Colonic mucosa (tissue), 4 donors: ENCODE measurements at regions not wholly inside any gene's neighbourhood (a gene's known extent, or its start where the extent isn't known, plus 50 kb on each side); places are given as distances from the start of the nearest gene placed in this dataset.

ENCODE experiments used
- DNase-seq: peaks from one replicate; pipeline ENCODE4 v3.0.0-alpha.2; 2020
- H3K27ac ChIP-seq: fragments of 200-600 bp; one replicate; pipeline ENCODE4 v1.8.0; 2021
- H3K27me3 ChIP-seq: fragments of 200-600 bp; one replicate; pipeline ENCODE4 v1.8.0; 2021
- H3K36me3 ChIP-seq: fragments of 200-600 bp; one replicate; pipeline ENCODE4 v1.8.0; 2021
- H3K4me1 ChIP-seq: fragments of 200-600 bp; one replicate; pipeline ENCODE4 v1.8.0; 2021; ENCODE audit warnings: mild to moderate bottlenecking
- H3K4me3 ChIP-seq: fragments of 200-600 bp; one replicate; pipeline ENCODE4 v1.8.0; 2021
- H3K9ac ChIP-seq, 2 donors: one replicate each; pipeline ENCODE4 v1.7.0; 2013; ENCODE audit warnings: control low read depth in 2 of 2, low read depth in 2 of 2, low read length in 2 of 2
- H3K9me3 ChIP-seq: fragments of 200-600 bp; one replicate; pipeline ENCODE4 v1.8.0; 2021
- intact Hi-C: fragments of 100-400 bp; cut with DNase I; formaldehyde crosslinking; loops from one replicate; pipeline ENCODE4 v1.14.1; 2022
- TF ChIP-seq, protein P1 (sequence below): fragments of 200-600 bp; IDR thresholded peaks from one replicate; pipeline ENCODE4 v1.8.0; 2022; ENCODE audit warnings: antibody characterized with exemption, mild to moderate bottlenecking
- donor health status: healthy.
- donor health status: DM: no; HTN: no; CAD: no.
- donor health status: DM: no; HTN: no; CAD: no.

DNA sequence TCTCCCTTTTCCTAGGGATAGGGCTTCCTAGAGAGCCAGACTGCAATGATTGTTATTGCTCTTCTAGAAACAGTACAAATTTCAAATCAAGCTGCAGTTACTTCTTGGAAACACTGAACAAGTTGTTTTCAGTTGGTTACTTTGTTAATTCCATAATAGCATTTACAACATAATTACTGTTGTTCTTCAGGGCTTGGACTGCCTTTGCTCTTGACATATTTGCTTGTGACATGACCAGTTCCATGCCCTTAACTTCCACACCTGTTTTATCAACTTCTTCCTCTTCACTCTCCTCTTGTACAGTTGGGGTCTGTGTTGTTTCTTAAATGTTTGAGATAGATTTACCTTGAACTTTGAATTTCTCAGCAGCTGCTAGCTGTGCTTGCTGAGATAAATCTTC is 104.4 kb downstream of the SEC23IP start:
- Histone ChIP-seq H3K4me1 (no peaks in the 10 kb centered on the region), H3K4me3 (no peak overlapping the region), H3K9ac (no peak overlapping the region), H3K9me3 (no peaks in the 10 kb centered on the region), H3K36me3 (no peaks in the 10 kb centered on the region), H3K27ac (no peak overlapping the region), H3K27me3 (no peaks in the 10 kb centered on the region)
- intact Hi-C loops: no loop called here
- DNase-seq: no peak
- TF ChIP-seq, protein P1, sequence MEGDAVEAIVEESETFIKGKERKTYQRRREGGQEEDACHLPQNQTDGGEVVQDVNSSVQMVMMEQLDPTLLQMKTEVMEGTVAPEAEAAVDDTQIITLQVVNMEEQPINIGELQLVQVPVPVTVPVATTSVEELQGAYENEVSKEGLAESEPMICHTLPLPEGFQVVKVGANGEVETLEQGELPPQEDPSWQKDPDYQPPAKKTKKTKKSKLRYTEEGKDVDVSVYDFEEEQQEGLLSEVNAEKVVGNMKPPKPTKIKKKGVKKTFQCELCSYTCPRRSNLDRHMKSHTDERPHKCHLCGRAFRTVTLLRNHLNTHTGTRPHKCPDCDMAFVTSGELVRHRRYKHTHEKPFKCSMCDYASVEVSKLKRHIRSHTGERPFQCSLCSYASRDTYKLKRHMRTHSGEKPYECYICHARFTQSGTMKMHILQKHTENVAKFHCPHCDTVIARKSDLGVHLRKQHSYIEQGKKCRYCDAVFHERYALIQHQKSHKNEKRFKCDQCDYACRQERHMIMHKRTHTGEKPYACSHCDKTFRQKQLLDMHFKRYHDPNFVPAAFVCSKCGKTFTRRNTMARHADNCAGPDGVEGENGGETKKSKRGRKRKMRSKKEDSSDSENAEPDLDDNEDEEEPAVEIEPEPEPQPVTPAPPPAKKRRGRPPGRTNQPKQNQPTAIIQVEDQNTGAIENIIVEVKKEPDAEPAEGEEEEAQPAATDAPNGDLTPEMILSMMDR: no peak

DNA sequence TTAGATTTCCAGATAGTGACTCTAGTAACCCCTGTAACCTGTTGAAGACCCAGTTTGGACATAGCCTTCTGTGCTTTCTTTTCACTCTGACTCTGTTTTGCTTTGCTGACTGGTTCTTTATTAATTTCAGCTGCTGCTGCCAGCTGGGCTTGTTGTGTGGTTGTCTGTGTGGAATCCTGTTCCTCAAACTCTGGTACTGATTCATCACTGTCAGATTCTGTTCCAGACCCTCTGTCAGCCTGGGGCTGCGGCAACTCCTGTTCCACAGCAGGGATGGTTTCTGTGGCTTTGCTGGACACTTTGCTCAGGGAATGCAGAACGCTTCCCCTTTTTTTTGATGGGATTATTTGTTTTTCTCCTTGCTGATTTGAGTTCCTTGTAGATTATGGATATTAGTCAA is 104.9 kb downstream of the SEC23IP start:
- intact Hi-C loops: no loop called here
- Histone ChIP-seq H3K9me3 (no peaks in the 10 kb centered on the region), H3K4me1 (no peaks in the 10 kb centered on the region), H3K27me3 (no peaks in the 10 kb centered on the region), H3K4me3 (no peak overlapping the region), H3K9ac (no peak overlapping the region), H3K36me3 (no peaks in the 10 kb centered on the region), H3K27ac (no peak overlapping the region)
- TF ChIP-seq, protein P1: no peak
- DNase-seq: no peak

DNA sequence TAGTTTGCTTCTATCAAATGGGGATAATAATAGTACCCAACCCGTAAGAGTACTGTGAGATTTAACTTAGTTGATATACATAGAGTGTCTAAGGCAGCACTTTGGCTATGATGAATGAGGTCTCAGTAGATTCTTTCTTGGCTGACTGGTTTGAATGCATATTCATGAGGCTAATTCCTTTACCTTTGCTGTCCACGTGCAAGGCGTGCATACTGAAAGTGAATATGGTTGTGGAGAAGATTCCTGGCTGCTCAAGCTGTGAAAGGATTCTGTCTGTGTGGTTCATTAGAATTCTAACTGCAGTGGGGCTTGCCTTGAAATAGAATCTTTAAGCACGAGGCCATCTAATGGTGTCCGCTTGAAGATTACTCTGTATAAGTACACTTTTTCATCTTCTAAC is 110.3 kb downstream of the SEC23IP start:
- H3K9ac ChIP-seq: no peak overlapping the region
- TF ChIP-seq, protein P1: no peak

DNA sequence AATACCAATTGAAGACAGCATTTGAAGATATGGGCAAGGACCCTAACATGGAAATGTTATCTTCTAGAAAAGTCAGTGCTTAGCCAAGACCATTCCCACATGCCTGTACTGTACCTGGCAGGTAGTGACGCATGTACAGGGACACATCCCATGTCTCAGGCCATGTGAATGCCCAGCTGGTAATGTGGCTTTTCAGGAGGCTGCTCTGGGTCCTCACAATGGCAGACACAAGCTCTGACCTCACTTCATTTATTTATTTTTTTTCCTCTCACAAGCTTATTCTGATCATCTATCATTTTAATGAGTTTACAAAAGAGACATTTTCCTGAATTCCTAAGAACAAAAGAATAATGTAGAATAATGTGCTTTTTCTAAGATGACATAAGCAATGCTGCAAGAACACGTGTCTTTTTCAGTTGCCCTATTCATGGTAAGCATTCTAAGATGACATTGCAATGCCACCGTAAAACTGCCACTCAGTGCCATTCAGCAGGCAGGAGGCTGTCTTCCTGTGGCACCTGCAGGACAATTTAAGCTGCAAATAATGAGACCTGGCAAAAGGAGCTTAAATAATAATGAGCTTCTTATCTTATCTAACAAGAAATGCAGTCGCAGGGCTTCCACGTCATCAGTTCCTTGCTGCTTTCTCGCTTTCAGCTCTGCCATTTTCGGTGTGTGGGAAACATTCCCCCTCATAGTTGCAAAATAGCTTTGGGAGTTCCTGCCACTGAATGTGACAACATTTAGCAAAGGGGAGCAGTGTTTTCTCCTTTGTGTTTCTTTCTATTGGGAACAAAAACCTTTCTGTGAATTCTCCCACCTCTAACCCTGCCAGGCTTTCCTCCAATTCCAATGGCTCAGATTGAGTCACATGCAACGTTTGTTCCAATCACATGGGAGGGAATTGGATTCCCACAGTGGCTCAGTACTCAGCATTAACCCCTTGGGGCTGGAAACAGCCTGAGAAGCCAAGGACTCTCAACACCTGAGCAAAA is 113.0 kb downstream of the SEC23IP start:
- H3K9ac ChIP-seq: no peak overlapping the region
- H3K4me1 ChIP-seq: no peaks in the 10 kb centered on the region
- H3K9me3 ChIP-seq: no peaks in the 10 kb centered on the region
- DNase-seq: no peak
- TF ChIP-seq, protein P1: no peak
- intact Hi-C loops: no loop called here
- no peaks in the 10 kb centered on the region for H3K36me3 ChIP-seq
- no peaks in the 10 kb centered on the region for H3K27me3 ChIP-seq
- no peak overlapping the region for H3K27ac ChIP-seq
- H3K4me3 ChIP-seq: no peak overlapping the region

More for the DNA sequence above, 110.3 kb downstream of the SEC23IP start:
- no peak overlapping the region for H3K4me3 ChIP-seq
- no peaks in the 10 kb centered on the region for H3K4me1 ChIP-seq
- DNase-seq: no peak
- intact Hi-C loops: no loop called here
- H3K27me3 ChIP-seq: no peaks in the 10 kb centered on the region
- no peak overlapping the region for H3K27ac ChIP-seq
- H3K9me3 ChIP-seq: no peaks in the 10 kb centered on the region
- H3K36me3 ChIP-seq: no peaks in the 10 kb centered on the region

DNA sequence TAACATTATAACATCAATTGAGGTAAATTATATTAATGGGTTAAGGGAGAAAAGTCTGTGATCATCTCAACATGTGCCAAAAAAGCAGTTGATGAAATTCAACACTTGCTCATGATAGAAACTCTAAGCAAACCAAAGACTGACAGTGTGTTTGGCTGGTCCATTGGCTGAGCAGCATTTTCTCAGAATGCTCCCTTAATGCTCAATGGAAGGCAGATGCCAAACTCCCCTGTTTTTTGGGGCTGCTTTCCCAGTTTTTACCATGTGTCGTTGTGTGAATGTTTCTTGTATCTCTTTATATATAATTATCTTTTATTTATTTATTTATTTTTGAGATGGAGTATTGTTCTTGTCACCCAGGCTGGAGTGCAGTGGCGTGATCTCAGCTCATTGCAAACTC is 114.7 kb downstream of the SEC23IP start:
- intact Hi-C loops: no loop called here
- H3K27ac ChIP-seq: no peak overlapping the region
- no peaks in the 10 kb centered on the region for H3K36me3 ChIP-seq
- no peak for DNase-seq
- no peaks in the 10 kb centered on the region for H3K27me3 ChIP-seq
- H3K4me1 ChIP-seq: no peaks in the 10 kb centered on the region
- H3K4me3 ChIP-seq: no peak overlapping the region
- no peaks in the 10 kb centered on the region for H3K9me3 ChIP-seq
- TF ChIP-seq, protein P1: no peak
- H3K9ac ChIP-seq: no peak overlapping the region
